ENCODE measurements at regions not wholly inside any gene's neighbourhood (a gene's known extent, or its start where the extent isn't known, plus 50 kb on each side); places are given as distances from the start of the nearest gene placed in this dataset.

- no peak for DNase-seq (ENCODE audit: low read depth in 2 of 2)
Observed at GRCh38 chr15:87632364-87632763, 624.2 kb downstream of the NTRK3 start.

- DNase-seq (ENCODE audit: low read depth in 2 of 2), result no peak
Observed at GRCh38 chr15:87631775-87632174, 624.8 kb downstream of the NTRK3 start.

GRCh38 chr15:87631093-87631492 lies 625.4 kb downstream of the NTRK3 start:
- no peak for DNase-seq (ENCODE audit: low read depth in 2 of 2)

GRCh38 chr15:87628311-87628710 lies 628.2 kb downstream of the NTRK3 start:
- DNase-seq (ENCODE audit: low read depth in 2 of 2), result no peak

GRCh38 chr15:87626860-87627259 lies 629.7 kb downstream of the NTRK3 start:
- no peak for DNase-seq (ENCODE audit: low read depth in 2 of 2)

- DNase-seq (ENCODE audit: low read depth in 2 of 2), result no peak
Observed at GRCh38 chr15:87623832-87624231, 632.7 kb downstream of the NTRK3 start.

GRCh38 chr15:87620393-87620792 lies 636.1 kb downstream of the NTRK3 start:
- DNase-seq (ENCODE audit: low read depth in 2 of 2), result no peak

- DNase-seq (ENCODE audit: low read depth in 2 of 2), result peak in 1 of 2 donors; percentile 0
Observed at GRCh38 chr15:87619161-87619960, 637.2 kb downstream of the NTRK3 start.

GRCh38 chr15:87618203-87618725 lies 638.3 kb downstream of the NTRK3 start:
- DNase-seq (ENCODE audit: low read depth in 2 of 2), result no peak

- DNase-seq (ENCODE audit: low read depth in 2 of 2), result no peak
Observed at GRCh38 chr15:87614704-87615103, 641.8 kb downstream of the NTRK3 start.

GRCh38 chr15:87610366-87610765 lies 646.2 kb downstream of the NTRK3 start:
- no peak for DNase-seq (ENCODE audit: low read depth in 2 of 2)

- DNase-seq (ENCODE audit: low read depth in 2 of 2), result no peak
Observed at GRCh38 chr15:87609894-87610293, 646.6 kb downstream of the NTRK3 start.

- peak in 1 of 2 donors; percentile 3 for DNase-seq (ENCODE audit: low read depth in 2 of 2)
Observed at GRCh38 chr15:87609474-87609873, 647.1 kb downstream of the NTRK3 start.

GRCh38 chr15:87608238-87609028 lies 648.1 kb downstream of the NTRK3 start:
- no peak for DNase-seq (ENCODE audit: low read depth in 2 of 2)

GRCh38 chr15:87606971-87607370 lies 649.6 kb downstream of the NTRK3 start:
- no peak for DNase-seq (ENCODE audit: low read depth in 2 of 2)

- no peak for DNase-seq (ENCODE audit: low read depth in 2 of 2)
Observed at GRCh38 chr15:87604857-87605446, 651.6 kb downstream of the NTRK3 start.

GRCh38 chr15:87602371-87602770 lies 654.2 kb downstream of the NTRK3 start:
- no peak for DNase-seq (ENCODE audit: low read depth in 2 of 2)

GRCh38 chr15:87599616-87600015 lies 656.9 kb downstream of the NTRK3 start:
- no peak for DNase-seq (ENCODE audit: low read depth in 2 of 2)

- DNase-seq (ENCODE audit: low read depth in 2 of 2), result no peak
Observed at GRCh38 chr15:87597346-87598052, 659.0 kb downstream of the NTRK3 start.

GRCh38 chr15:87591582-87591981 lies 665.0 kb downstream of the NTRK3 start:
- DNase-seq (ENCODE audit: low read depth in 2 of 2), result no peak

GRCh38 chr15:87591042-87591441 lies 665.5 kb downstream of the NTRK3 start:
- DNase-seq (ENCODE audit: low read depth in 2 of 2), result no peak

GRCh38 chr15:87589134-87589533 lies 667.4 kb downstream of the NTRK3 start:
- no peak for DNase-seq (ENCODE audit: low read depth in 2 of 2)
